ENCODE measurements at regions not wholly inside any gene's neighbourhood (a gene's known extent, or its start where the extent isn't known, plus 50 kb on each side); places are given as distances from the start of the nearest gene placed in this dataset.
"Not testable (repeated sequence)": the region's sequence is repeated elsewhere in the genome, so short reads cannot be mapped to it uniquely, and the experiment has no call there.

DNA sequence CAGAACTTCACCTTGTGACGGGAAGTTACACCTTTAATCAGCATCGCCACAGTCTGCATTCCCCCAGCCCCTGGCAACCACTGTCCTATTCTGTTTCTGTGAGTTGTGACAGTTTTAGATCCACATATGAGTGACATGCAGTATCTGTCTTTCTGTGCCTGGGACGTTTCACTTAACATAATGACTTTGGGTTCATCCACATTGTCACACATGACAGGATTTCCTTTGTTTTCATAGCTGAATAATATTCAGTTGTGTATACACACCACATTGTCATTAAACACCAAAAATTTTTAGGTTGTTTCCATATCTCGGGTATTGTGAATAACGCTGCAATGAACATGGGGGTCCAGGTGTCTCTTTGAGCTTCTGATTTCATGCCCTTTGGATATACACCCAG is 62.6 kb upstream of the BDH1 start:
- H3K4me3 Mint-ChIP-seq; H3K9me3 ChIP-seq (ENCODE audit: control insufficient read depth in 1 of 2, low read length in 2 of 2); DNase-seq; POLR2A ChIA-PET (ENCODE audit: partially characterized antibody); intact Hi-C loops (cut with micrococcal nuclease); H3K27ac ChIP-seq (ENCODE audit: low read depth, low read length); H3K4me3 ChIP-seq (ENCODE audit: low read length in 2 of 2); H3K27ac Mint-ChIP-seq; H3K4me1 ChIP-seq (ENCODE audit: insufficient read depth, low read length); H3K27me3 ChIP-seq (ENCODE audit: insufficient read depth, low read length); H3K27me3 Mint-ChIP-seq; CTCF ChIA-PET (ENCODE audit: partially characterized antibody): not testable (repeated sequence)
- peaks cover 0 to 20% (median 9%) of the 10 kb centered on the region in 8 donors for H3K9me3 Mint-ChIP-seq
- H3K36me3 Mint-ChIP-seq = peaks cover 61% of the 10 kb centered on the region in 2 donors
- peaks cover 30% of the 10 kb centered on the region for H3K36me3 ChIP-seq (ENCODE audit: insufficient read depth, low read length)
- H3K4me1 Mint-ChIP-seq = peaks cover 2 to 18% (median 6%) of the 10 kb centered on the region in 4 donors

DNA sequence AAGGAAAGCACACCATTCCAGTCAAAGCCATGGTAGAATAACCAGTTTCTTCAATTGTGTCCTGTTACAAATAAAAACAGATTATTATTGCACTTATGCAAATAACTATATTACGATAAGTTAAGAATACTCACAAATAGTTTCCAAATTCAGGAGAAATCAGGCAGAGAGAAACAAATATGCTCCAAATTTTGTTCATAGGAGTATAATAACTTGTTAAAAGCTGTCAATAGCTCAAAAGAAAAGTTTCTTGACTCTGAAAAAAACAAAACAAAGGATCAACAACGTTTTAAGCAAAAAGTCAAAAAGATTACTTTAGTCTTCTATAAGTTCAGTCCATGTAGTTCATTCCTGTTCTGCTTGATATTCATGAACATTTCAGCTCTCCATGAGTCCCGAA is 59.7 kb upstream of the BDH1 start:
- Mint-ChIP-seq H3K27ac (peak overlapping the region in 3 of 7 donors; percentile 34 to 90 (median 42)), H3K9me3 (peaks cover 0 to 23% (median 9%) of the 10 kb centered on the region in 8 donors), H3K27me3 (no peaks in the 10 kb centered on the region), H3K4me1 (peaks cover 11 to 32% (median 20%) of the 10 kb centered on the region in 4 donors), H3K36me3 (peaks cover 61 to 66% of the 10 kb centered on the region in 2 donors), H3K4me3 (no peak overlapping the region)
- ChIA-PET CTCF (ENCODE audit: partially characterized antibody) (interaction anchor here (0.7 kb wide), 1 partner anchor 14 kb away, joined by 3 read pairs; no protein-coding TSS in a partner anchor), POLR2A (ENCODE audit: partially characterized antibody) (no interaction called here)
- Histone ChIP-seq H3K4me1 (ENCODE audit: insufficient read depth, low read length) (peaks cover 23% of the 10 kb centered on the region), H3K4me3 (ENCODE audit: low read length in 2 of 2) (no peak overlapping the region), H3K27me3 (ENCODE audit: insufficient read depth, low read length) (no peaks in the 10 kb centered on the region), H3K9me3 (ENCODE audit: control insufficient read depth in 1 of 2, low read length in 2 of 2) (no peaks in the 10 kb centered on the region), H3K27ac (ENCODE audit: low read depth, low read length) (no peak overlapping the region), H3K36me3 (ENCODE audit: insufficient read depth, low read length) (peaks cover 22% of the 10 kb centered on the region)
- intact Hi-C loops (cut with micrococcal nuclease) = no loop called here
- no peak for DNase-seq

DNA sequence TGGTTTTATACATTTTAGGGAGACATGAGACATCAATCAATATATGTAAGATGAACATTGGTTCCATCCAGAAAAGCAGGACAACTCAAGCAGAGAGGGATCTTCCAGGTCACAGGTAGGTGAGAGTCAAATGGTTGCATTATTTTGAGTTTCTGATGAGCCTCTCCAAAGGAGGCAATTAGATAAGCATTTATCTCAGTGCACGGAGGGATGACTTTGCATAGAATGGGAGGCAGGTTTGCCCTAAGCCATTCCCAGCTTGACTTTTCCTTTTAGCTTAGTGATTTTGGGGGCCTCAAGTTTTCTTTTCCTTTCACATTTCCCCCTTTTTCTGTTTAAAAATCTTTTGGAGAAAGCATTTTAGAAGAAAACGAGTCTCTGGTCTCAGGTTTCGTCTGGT is 58.4 kb upstream of the BDH1 start:
- H3K27me3 ChIP-seq (ENCODE audit: insufficient read depth, low read length); intact Hi-C loops (cut with micrococcal nuclease); H3K27me3 Mint-ChIP-seq; H3K9me3 ChIP-seq (ENCODE audit: control insufficient read depth in 1 of 2, low read length in 2 of 2); H3K4me3 ChIP-seq (ENCODE audit: low read length in 2 of 2); DNase-seq; H3K4me3 Mint-ChIP-seq: not testable (repeated sequence)
- Mint-ChIP-seq H3K9me3 (peaks cover 0 to 23% (median 9%) of the 10 kb centered on the region in 8 donors), H3K36me3 (peaks cover 63 to 64% of the 10 kb centered on the region in 2 donors), H3K27ac (peak overlapping the region; percentile 67 to 98 (median 90)), H3K4me1 (peaks cover 13 to 37% (median 22%) of the 10 kb centered on the region in 4 donors)
- Histone ChIP-seq H3K4me1 (ENCODE audit: insufficient read depth, low read length) (peaks cover 23% of the 10 kb centered on the region), H3K36me3 (ENCODE audit: insufficient read depth, low read length) (peaks cover 15% of the 10 kb centered on the region), H3K27ac (ENCODE audit: low read depth, low read length) (peak overlapping the region; percentile 53)
- ChIA-PET CTCF (ENCODE audit: partially characterized antibody) (interaction anchor here (1.5 to 8.8 kb wide), 2 partner anchors 9 to 15 kb away, joined by 3 to 64 read pairs; no protein-coding TSS in a partner anchor), POLR2A (ENCODE audit: partially characterized antibody) (interaction anchor here (1.3 kb wide), 1 partner anchor 15 kb away, joined by 3 read pairs; no protein-coding TSS in a partner anchor)

DNA sequence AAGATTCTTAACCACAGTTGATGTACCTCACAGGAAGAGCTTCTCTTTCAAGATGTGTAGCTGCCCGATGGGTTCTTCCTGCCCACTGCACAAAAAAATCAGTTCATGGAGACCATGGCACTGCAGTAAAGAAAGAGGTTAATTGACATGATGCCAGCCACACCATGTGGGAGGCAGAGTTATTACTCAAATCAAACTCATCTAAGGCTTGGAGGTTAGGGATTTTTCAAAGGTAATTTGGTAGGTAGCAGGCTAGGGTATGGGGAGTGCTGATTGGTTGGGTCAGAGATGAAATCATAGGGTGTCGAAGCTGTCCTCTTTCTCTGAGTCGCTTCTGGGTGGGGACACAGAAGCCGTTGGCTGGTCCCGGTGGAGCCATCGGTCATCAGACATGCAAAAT is 57.4 kb upstream of the BDH1 start:
- DNase-seq = peak; percentile 72 to 83 (median 78)
- Histone ChIP-seq H3K27ac (ENCODE audit: low read depth, low read length) (peak overlapping the region; percentile 53), H3K36me3 (ENCODE audit: insufficient read depth, low read length) (peaks cover 20% of the 10 kb centered on the region), H3K4me3 (ENCODE audit: low read length in 2 of 2) (no peak overlapping the region), H3K9me3 (ENCODE audit: control insufficient read depth in 1 of 2, low read length in 2 of 2) (no peaks in the 10 kb centered on the region), H3K4me1 (ENCODE audit: insufficient read depth, low read length) (peaks cover 23% of the 10 kb centered on the region), H3K27me3 (ENCODE audit: insufficient read depth, low read length) (no peaks in the 10 kb centered on the region)
- Mint-ChIP-seq H3K4me1 (peaks cover 13 to 37% (median 22%) of the 10 kb centered on the region in 4 donors), H3K4me3 (peak overlapping the region; percentile 22 to 82 (median 52)), H3K36me3 (peaks cover 55 to 59% of the 10 kb centered on the region in 2 donors), H3K27me3 (no peaks in the 10 kb centered on the region), H3K9me3 (peaks cover 0 to 23% (median 9%) of the 10 kb centered on the region in 8 donors), H3K27ac (peak overlapping the region; percentile 74 to 98 (median 94))
- intact Hi-C loops (cut with micrococcal nuclease) = no loop called here
- CTCF ChIA-PET (ENCODE audit: partially characterized antibody) = interaction anchor here (8.8 kb wide), 1 partner anchor 14 kb away, joined by 64 read pairs; no protein-coding TSS in a partner anchor
- POLR2A ChIA-PET (ENCODE audit: partially characterized antibody) = no interaction called here

DNA sequence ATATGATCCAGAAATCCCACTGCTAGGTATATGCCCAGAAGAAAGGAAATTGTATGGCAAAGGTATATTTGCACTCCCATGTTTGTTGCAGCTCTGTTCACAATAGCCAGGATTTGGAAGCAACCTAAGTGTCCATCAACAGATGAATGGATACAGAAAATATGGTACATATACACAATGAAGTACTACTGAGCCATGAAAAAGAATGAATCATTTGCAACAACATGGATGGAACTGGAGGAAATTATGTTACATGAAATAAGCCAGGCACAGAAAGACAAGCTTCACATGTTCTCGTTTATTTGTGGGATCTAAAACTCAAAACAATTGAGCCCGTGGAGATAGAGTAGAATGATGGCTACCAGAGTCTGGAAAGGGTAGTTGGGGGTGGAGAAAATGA is 55.5 kb upstream of the BDH1 start:
- Mint-ChIP-seq H3K4me1 (peaks cover 13 to 37% (median 24%) of the 10 kb centered on the region in 4 donors), H3K4me3 (peak overlapping the region in 2 of 8 donors; percentile 15 to 16), H3K36me3 (peaks cover 55 to 61% of the 10 kb centered on the region in 2 donors), H3K27me3 (no peaks in the 10 kb centered on the region), H3K27ac (peak overlapping the region in 6 of 7 donors; percentile 26 to 85 (median 52)), H3K9me3 (peaks cover 0 to 19% (median 9%) of the 10 kb centered on the region in 8 donors)
- peaks cover 23% of the 10 kb centered on the region for H3K4me1 ChIP-seq (ENCODE audit: insufficient read depth, low read length)
- POLR2A ChIA-PET (ENCODE audit: partially characterized antibody) = no interaction called here
- CTCF ChIA-PET (ENCODE audit: partially characterized antibody) = interaction anchor here (8.8 kb wide), 1 partner anchor 12 kb away, joined by 64 read pairs; no protein-coding TSS in a partner anchor
- H3K36me3 ChIP-seq (ENCODE audit: insufficient read depth, low read length) = peaks cover 35% of the 10 kb centered on the region
- no peak overlapping the region for H3K4me3 ChIP-seq (ENCODE audit: low read length in 2 of 2)
- H3K27ac ChIP-seq (ENCODE audit: low read depth, low read length) = no peak overlapping the region
- H3K27me3 ChIP-seq (ENCODE audit: insufficient read depth, low read length) = no peaks in the 10 kb centered on the region
- no peaks in the 10 kb centered on the region for H3K9me3 ChIP-seq (ENCODE audit: control insufficient read depth in 1 of 2, low read length in 2 of 2)
- intact Hi-C loops (cut with micrococcal nuclease) = no loop called here
- DNase-seq = no peak

DNA sequence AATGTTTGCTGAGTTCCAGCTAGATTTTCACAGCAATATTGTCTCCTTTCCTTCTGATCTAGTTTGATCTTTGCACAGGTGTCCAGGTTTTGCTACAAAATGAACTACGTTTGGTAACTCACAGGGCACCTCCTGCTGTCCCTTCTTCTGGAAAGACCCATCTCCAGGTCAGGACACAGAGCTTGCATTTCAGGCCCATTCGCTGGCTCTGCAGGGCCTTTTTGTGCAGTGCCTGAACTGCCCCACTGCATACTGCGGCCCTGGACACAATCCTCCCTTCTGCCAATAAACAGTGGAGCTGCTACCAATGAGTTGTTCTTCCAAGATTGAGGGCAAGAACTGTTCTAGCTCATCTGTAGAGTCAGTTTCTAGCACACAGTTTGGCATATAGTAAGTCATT is 50.7 kb upstream of the BDH1 start:
- peaks cover 5 to 14% (median 10%) of the 10 kb centered on the region in 4 donors for H3K4me1 Mint-ChIP-seq
- peak overlapping the region in 3 of 7 donors; percentile 15 to 65 (median 57) for H3K27ac Mint-ChIP-seq
- no peaks in the 10 kb centered on the region for H3K9me3 Mint-ChIP-seq
- no peaks in the 10 kb centered on the region for H3K4me1 ChIP-seq (ENCODE audit: insufficient read depth, low read length)
- H3K27ac ChIP-seq (ENCODE audit: low read depth, low read length) = no peak overlapping the region
- no peak for DNase-seq
- no peaks in the 10 kb centered on the region for H3K27me3 Mint-ChIP-seq
- H3K36me3 Mint-ChIP-seq = peaks cover 27 to 29% of the 10 kb centered on the region in 2 donors
- no peaks in the 10 kb centered on the region for H3K9me3 ChIP-seq (ENCODE audit: control insufficient read depth in 1 of 2, low read length in 2 of 2)
- peaks cover 21% of the 10 kb centered on the region for H3K36me3 ChIP-seq (ENCODE audit: insufficient read depth, low read length)
- intact Hi-C loops (cut with micrococcal nuclease) = no loop called here
- no peak overlapping the region for H3K4me3 ChIP-seq (ENCODE audit: low read length in 2 of 2)
- H3K4me3 Mint-ChIP-seq = no peak overlapping the region
- POLR2A ChIA-PET (ENCODE audit: partially characterized antibody) = no interaction called here
- H3K27me3 ChIP-seq (ENCODE audit: insufficient read depth, low read length) = no peaks in the 10 kb centered on the region
- CTCF ChIA-PET (ENCODE audit: partially characterized antibody) = interaction anchor here (8.8 kb wide), 1 partner anchor 7 kb away, joined by 64 read pairs; no protein-coding TSS in a partner anchor
